HG03103 (cell line): ENCODE measurements at regions not wholly inside any gene's neighbourhood (a gene's known extent, or its start where the extent isn't known, plus 50 kb on each side); places are given as distances from the start of the nearest gene placed in this dataset.
"Not testable (repeated sequence)": the region's sequence is repeated elsewhere in the genome, so short reads cannot be mapped to it uniquely, and the experiment has no call there.

Source experiments
- ATAC-seq: cut with Tn5 transposase; IDR thresholded peaks from one replicate; pipeline ENCODE4 v1.9.1; 2021; ENCODE audit warnings: low read depth; ENCODE audit not compliant: unreplicated experiment

GRCh38 chr12:116426391-116427136 is 132.6 kb upstream of the MAP1LC3B2 start:
- ATAC-seq: no peak

- no peak for ATAC-seq
These were observed 131.8 kb upstream of the MAP1LC3B2 start for GRCh38 chr12:116427200-116427930.

GRCh38 chr12:116429826-116430360 is 129.3 kb upstream of the MAP1LC3B2 start:
- ATAC-seq: no peak

GRCh38 chr12:116430911-116431565 is 128.1 kb upstream of the MAP1LC3B2 start:
- ATAC-seq: no peak

- no peak for ATAC-seq
These were observed 127.4 kb upstream of the MAP1LC3B2 start for GRCh38 chr12:116431677-116432300.

- no peak for ATAC-seq
These were observed 126.8 kb upstream of the MAP1LC3B2 start for GRCh38 chr12:116432314-116432750.

GRCh38 chr12:116433249-116433648 is 125.9 kb upstream of the MAP1LC3B2 start:
- no peak for ATAC-seq

GRCh38 chr12:116434155-116435011 is 124.8 kb upstream of the MAP1LC3B2 start:
- no peak for ATAC-seq

GRCh38 chr12:116435984-116436383 is 123.2 kb upstream of the MAP1LC3B2 start:
- ATAC-seq: no peak

GRCh38 chr12:116436561-116437249 is 122.5 kb upstream of the MAP1LC3B2 start:
- ATAC-seq: no peak

- no peak for ATAC-seq
These were observed 117.9 kb upstream of the MAP1LC3B2 start for GRCh38 chr12:116441292-116441691.

- ATAC-seq: no peak
These were observed 116.9 kb upstream of the MAP1LC3B2 start for GRCh38 chr12:116442304-116442703.

- no peak for ATAC-seq
These were observed 116.2 kb upstream of the MAP1LC3B2 start for GRCh38 chr12:116442946-116443345.

GRCh38 chr12:116443821-116444589 is 115.2 kb upstream of the MAP1LC3B2 start:
- ATAC-seq: no peak

GRCh38 chr12:116444590-116444943 is 114.6 kb upstream of the MAP1LC3B2 start:
- no peak for ATAC-seq

- ATAC-seq: no peak
These were observed 110.9 kb upstream of the MAP1LC3B2 start for GRCh38 chr12:116448165-116448739.

GRCh38 chr12:116450406-116450910 is 108.7 kb upstream of the MAP1LC3B2 start:
- no peak for ATAC-seq

- not testable (repeated sequence) for ATAC-seq
These were observed 106.2 kb upstream of the MAP1LC3B2 start for GRCh38 chr12:116452975-116453374.
